ENCODE measurements at regions not wholly inside any gene's neighbourhood (a gene's known extent, or its start where the extent isn't known, plus 50 kb on each side); places are given as distances from the start of the nearest gene placed in this dataset.

DNA sequence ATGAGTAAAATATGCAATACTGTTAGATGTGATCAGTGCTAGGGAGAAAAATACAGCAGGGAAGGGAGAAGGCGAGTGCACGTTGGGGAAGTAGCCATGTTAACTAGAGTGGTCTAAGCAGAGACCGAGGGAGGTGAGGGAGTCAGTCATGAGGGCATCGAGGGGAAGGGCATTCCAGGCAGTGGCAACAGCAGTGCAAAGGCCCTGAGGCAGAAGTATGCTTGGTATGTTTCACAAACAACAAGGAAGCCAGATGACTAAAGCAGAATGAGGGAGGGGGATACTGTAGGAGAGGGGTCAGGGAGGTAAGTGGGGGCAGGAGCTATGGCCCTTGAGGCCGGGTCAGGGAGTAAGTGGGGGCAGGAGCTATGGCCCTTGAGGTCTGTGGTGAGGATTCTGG lies 123.3 kb upstream of the BOD1 start:
- H3K36me3 ChIP-seq (ENCODE audit: control insufficient read depth in 4 of 4, insufficient read depth in 3 of 4, low read depth in 1 of 4, low read length in 3 of 4), result no peaks in the 10 kb centered on the region
- peaks cover 0 to 9% (median under 1%) of the 10 kb centered on the region in 4 donors for H3K4me1 ChIP-seq (ENCODE audit: control insufficient read depth in 4 of 4, insufficient read depth in 4 of 4, low read length in 3 of 4)
- no peak overlapping the region for H3K27ac ChIP-seq (ENCODE audit: low read depth in 1 of 2, low read length in 2 of 2)
- no peaks in the 10 kb centered on the region for H3K27me3 ChIP-seq (ENCODE audit: control insufficient read depth in 4 of 4, insufficient read depth in 4 of 4, low read length in 3 of 4)
- TF ChIP-seq, protein P1, sequence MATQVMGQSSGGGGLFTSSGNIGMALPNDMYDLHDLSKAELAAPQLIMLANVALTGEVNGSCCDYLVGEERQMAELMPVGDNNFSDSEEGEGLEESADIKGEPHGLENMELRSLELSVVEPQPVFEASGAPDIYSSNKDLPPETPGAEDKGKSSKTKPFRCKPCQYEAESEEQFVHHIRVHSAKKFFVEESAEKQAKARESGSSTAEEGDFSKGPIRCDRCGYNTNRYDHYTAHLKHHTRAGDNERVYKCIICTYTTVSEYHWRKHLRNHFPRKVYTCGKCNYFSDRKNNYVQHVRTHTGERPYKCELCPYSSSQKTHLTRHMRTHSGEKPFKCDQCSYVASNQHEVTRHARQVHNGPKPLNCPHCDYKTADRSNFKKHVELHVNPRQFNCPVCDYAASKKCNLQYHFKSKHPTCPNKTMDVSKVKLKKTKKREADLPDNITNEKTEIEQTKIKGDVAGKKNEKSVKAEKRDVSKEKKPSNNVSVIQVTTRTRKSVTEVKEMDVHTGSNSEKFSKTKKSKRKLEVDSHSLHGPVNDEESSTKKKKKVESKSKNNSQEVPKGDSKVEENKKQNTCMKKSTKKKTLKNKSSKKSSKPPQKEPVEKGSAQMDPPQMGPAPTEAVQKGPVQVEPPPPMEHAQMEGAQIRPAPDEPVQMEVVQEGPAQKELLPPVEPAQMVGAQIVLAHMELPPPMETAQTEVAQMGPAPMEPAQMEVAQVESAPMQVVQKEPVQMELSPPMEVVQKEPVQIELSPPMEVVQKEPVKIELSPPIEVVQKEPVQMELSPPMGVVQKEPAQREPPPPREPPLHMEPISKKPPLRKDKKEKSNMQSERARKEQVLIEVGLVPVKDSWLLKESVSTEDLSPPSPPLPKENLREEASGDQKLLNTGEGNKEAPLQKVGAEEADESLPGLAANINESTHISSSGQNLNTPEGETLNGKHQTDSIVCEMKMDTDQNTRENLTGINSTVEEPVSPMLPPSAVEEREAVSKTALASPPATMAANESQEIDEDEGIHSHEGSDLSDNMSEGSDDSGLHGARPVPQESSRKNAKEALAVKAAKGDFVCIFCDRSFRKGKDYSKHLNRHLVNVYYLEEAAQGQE (IDR thresholded peaks at IDR 0.05), result no peak
- TF ChIP-seq SP1 (IDR thresholded peaks at IDR 0.05) (no peak), HNF4G (IDR thresholded peaks at IDR 0.05) (no peak), GABPA (IDR thresholded peaks at IDR 0.05 in 1 of 2, conservative IDR thresholded peaks at IDR 0.05 in 1 of 2) (no peak)
- 85% methylated on average over 5 of the region's 5 CpGs for WGBS
- H3K9ac ChIP-seq (ENCODE audit: low read depth in 1 of 2, low read length in 2 of 2), result no peak overlapping the region
- no peak overlapping the region for H3K4me3 ChIP-seq (ENCODE audit: low read depth in 1 of 3, low read length in 3 of 3)
- H3K9me3 ChIP-seq (ENCODE audit: control insufficient read depth in 4 of 4, low read length in 3 of 4), result no peaks in the 10 kb centered on the region
- DNase-seq (ENCODE audit: low spot score), result no peak

DNA sequence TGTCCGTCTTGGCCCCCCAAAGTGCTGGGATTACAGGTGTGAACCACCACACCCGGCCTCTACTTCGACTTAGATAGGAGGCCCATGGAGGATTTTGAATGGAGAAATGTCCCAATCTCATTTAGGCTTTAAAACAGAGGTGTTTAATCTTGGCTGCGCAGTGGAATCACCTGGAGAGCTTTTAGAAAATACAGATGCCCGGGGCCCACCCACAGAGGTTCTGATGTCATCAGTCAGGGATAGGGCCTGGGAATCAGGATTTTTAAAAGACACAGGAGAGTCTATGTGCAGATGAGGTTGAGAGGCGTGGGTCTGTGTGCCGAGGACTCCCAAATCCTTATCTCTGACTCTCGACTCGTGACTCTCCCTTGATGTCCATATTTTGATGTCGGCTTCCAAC lies 124.0 kb upstream of the BOD1 start:
- Histone ChIP-seq H3K9ac (ENCODE audit: low read depth in 1 of 2, low read length in 2 of 2) (no peak overlapping the region), H3K9me3 (ENCODE audit: control insufficient read depth in 4 of 4, low read length in 3 of 4) (no peaks in the 10 kb centered on the region), H3K4me1 (ENCODE audit: control insufficient read depth in 4 of 4, insufficient read depth in 4 of 4, low read length in 3 of 4) (peaks cover 0 to 9% (median under 1%) of the 10 kb centered on the region in 4 donors), H3K27me3 (ENCODE audit: control insufficient read depth in 4 of 4, insufficient read depth in 4 of 4, low read length in 3 of 4) (no peaks in the 10 kb centered on the region), H3K4me3 (ENCODE audit: low read depth in 1 of 3, low read length in 3 of 3) (no peak overlapping the region), H3K27ac (ENCODE audit: low read depth in 1 of 2, low read length in 2 of 2) (no peak overlapping the region), H3K36me3 (ENCODE audit: control insufficient read depth in 4 of 4, insufficient read depth in 3 of 4, low read depth in 1 of 4, low read length in 3 of 4) (no peaks in the 10 kb centered on the region)
- no peak for DNase-seq (ENCODE audit: low spot score)
- TF ChIP-seq, protein P1 (IDR thresholded peaks at IDR 0.05), result no peak
- no peak for TF ChIP-seq GABPA (IDR thresholded peaks at IDR 0.05 in 1 of 2, conservative IDR thresholded peaks at IDR 0.05 in 1 of 2)
- WGBS, result 96% methylated on average over 10 of the region's 10 CpGs

DNA sequence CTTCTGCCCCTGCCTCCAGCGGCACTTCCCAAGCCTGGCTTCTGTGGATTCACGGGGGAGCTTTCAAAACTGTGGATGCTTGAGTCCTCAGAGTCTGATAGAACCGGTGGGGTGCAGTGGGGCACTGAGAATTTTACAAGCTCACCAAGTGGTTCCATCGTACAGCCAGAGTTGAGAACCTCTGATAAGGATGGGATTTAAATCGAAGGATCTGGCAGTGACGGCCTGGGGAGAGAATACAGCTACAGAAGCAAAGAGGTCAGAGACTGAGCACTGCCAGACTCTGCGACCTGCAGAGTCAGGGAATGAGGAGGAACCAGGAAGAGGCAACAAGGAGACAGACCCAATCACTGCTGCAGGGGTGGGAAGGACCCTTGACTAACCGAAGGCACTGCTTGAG lies 124.6 kb upstream of the BOD1 start:
- Histone ChIP-seq H3K9ac (ENCODE audit: low read depth in 1 of 2, low read length in 2 of 2) (no peak overlapping the region), H3K27me3 (ENCODE audit: control insufficient read depth in 4 of 4, insufficient read depth in 4 of 4, low read length in 3 of 4) (no peaks in the 10 kb centered on the region), H3K36me3 (ENCODE audit: control insufficient read depth in 4 of 4, insufficient read depth in 3 of 4, low read depth in 1 of 4, low read length in 3 of 4) (no peaks in the 10 kb centered on the region), H3K9me3 (ENCODE audit: control insufficient read depth in 4 of 4, low read length in 3 of 4) (no peaks in the 10 kb centered on the region), H3K27ac (ENCODE audit: low read depth in 1 of 2, low read length in 2 of 2) (no peak overlapping the region), H3K4me3 (ENCODE audit: low read depth in 1 of 3, low read length in 3 of 3) (no peak overlapping the region), H3K4me1 (ENCODE audit: control insufficient read depth in 4 of 4, insufficient read depth in 4 of 4, low read length in 3 of 4) (peaks cover 0 to 9% (median under 1%) of the 10 kb centered on the region in 4 donors)
- DNase-seq (ENCODE audit: low spot score), result no peak
- WGBS, result 86% methylated on average over 8 of the region's 8 CpGs
- no peak for TF ChIP-seq RAD21 (IDR thresholded peaks at IDR 0.05)
- no peak for TF ChIP-seq NR2F2 (IDR thresholded peaks at IDR 0.05)
- TF ChIP-seq, protein P2, sequence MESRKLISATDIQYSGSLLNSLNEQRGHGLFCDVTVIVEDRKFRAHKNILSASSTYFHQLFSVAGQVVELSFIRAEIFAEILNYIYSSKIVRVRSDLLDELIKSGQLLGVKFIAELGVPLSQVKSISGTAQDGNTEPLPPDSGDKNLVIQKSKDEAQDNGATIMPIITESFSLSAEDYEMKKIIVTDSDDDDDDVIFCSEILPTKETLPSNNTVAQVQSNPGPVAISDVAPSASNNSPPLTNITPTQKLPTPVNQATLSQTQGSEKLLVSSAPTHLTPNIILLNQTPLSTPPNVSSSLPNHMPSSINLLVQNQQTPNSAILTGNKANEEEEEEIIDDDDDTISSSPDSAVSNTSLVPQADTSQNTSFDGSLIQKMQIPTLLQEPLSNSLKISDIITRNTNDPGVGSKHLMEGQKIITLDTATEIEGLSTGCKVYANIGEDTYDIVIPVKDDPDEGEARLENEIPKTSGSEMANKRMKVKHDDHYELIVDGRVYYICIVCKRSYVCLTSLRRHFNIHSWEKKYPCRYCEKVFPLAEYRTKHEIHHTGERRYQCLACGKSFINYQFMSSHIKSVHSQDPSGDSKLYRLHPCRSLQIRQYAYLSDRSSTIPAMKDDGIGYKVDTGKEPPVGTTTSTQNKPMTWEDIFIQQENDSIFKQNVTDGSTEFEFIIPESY (IDR thresholded peaks at IDR 0.05), result no peak
- TF ChIP-seq RXRA (IDR thresholded peaks at IDR 0.05), result no peak
- TF ChIP-seq, protein P3, sequence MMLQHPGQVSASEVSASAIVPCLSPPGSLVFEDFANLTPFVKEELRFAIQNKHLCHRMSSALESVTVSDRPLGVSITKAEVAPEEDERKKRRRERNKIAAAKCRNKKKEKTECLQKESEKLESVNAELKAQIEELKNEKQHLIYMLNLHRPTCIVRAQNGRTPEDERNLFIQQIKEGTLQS (IDR thresholded peaks at IDR 0.05), result no peak
- TF ChIP-seq FOXA2 (IDR thresholded peaks at IDR 0.05), result no peak
- TF ChIP-seq HNF4G (IDR thresholded peaks at IDR 0.05), result no peak
- TF ChIP-seq, protein P4, sequence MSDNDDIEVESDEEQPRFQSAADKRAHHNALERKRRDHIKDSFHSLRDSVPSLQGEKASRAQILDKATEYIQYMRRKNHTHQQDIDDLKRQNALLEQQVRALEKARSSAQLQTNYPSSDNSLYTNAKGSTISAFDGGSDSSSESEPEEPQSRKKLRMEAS (IDR thresholded peaks at IDR 0.05), result no peak
- no peak for TF ChIP-seq JUND (IDR thresholded peaks at IDR 0.05)
- TF ChIP-seq GABPA (IDR thresholded peaks at IDR 0.05 in 1 of 2, conservative IDR thresholded peaks at IDR 0.05 in 1 of 2), result no peak
- TF ChIP-seq, protein P1 (IDR thresholded peaks at IDR 0.05), result no peak
- no peak for TF ChIP-seq EGR1 (IDR thresholded peaks at IDR 0.05; ENCODE audit: low read depth in 2 of 2)
- TF ChIP-seq SP1 (IDR thresholded peaks at IDR 0.05), result no peak
- no peak for TF ChIP-seq HNF4A (conservative IDR thresholded peaks at IDR 0.05)

Data from liver (tissue), 7 donors.